ENCODE measurements at regions not wholly inside any gene's neighbourhood (a gene's known extent, or its start where the extent isn't known, plus 50 kb on each side); places are given as distances from the start of the nearest gene placed in this dataset.
A peak's percentile ranks its signal among the peaks of the same experiment; 100 is the strongest.
"Not testable (repeated sequence)": the region's sequence is repeated elsewhere in the genome, so short reads cannot be mapped to it uniquely, and the experiment has no call there.

GRCh38 chr7:114182837-114183236 lies 231.8 kb upstream of the FOXP2 start:
- DNase-seq (ENCODE audit: low read depth) = peak; percentile 4

DNA sequence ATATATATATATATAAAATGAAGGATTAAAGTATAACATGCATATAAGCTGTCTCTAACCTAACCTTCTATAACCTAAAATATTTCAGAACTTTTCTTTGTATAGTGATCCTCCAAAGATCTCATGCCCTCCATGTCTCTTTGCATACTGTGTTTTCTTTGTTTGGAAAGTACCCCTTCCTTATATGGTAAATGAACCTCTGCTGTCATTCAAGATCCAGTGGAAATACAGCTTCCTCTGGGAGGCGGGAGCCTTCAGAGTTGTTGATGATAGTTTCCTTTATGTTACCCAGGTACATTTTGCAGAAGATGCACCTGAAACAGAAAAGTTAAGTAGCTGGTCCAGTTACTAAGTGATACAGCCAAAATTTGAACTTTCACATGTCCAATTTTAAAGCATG lies 233.3 kb upstream of the FOXP2 start:
- no peak for DNase-seq (ENCODE audit: low read depth)

DNA sequence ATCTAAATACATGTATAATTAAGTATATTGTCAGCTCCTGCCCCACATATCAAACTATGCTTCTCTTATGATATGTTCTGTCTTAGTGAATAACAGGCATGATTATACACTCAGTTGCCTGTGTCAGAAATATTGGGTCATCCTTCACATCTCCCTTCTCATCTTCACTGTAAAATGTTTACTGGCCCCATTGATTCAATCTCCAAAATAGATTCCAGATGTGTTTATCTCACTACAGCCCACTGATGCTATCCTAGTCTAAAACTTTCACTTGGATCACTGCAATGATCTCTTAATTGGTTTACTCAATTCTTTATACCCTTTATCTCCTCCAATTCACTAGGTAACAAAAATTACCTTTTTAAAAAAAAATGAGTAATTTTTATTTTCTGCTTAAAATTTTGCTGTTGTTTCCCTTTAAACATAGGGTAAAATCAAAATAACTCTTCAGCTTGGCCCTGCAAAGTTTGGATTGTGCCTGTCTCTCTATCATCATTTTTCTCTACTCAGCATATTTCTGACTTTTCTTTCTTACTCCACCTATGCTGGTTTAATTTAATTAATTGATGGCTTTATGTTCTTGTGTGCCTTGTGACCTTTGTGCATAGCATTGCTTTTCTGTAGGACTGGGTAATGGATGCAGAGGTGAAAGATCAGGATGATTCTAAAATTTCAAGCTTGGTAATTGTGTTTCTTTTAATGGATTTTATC lies 233.9 kb upstream of the FOXP2 start:
- DNase-seq (ENCODE audit: low read depth) = no peak

GRCh38 chr7:114175125-114175524 lies 239.5 kb upstream of the FOXP2 start:
- no peak for DNase-seq (ENCODE audit: low read depth)

- no peak for DNase-seq (ENCODE audit: low read depth)
These were observed 241.3 kb upstream of the FOXP2 start for GRCh38 chr7:114173170-114173890.

GRCh38 chr7:114169389-114169788 lies 245.2 kb upstream of the FOXP2 start:
- DNase-seq (ENCODE audit: low read depth) = not testable (repeated sequence)

GRCh38 chr7:114160925-114161324 lies 242.1 kb upstream of the PPP1R3A start:
- DNase-seq (ENCODE audit: low read depth) = no peak

GRCh38 chr7:114158854-114159253 lies 240.0 kb upstream of the PPP1R3A start:
- DNase-seq (ENCODE audit: low read depth) = no peak

DNA sequence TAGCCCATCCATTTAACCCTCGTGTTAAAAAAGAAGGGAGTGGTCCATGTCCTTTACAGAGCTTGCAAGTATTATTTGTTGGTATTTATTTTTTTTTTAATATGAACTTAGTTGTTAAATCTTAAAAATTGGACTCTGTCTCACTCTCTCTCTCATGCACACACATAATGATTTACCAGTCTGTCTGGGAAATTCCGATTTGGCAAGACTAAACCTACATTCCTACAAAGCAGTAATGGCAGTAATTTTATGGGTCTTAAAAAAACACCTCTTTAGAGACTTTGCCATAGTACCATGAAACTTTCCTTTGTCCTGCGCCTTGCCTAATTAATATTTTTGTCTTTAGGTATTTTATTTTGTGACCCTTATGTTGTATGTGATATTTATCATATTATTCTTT lies 239.5 kb upstream of the PPP1R3A start:
- no peak for DNase-seq (ENCODE audit: low read depth)

- no peak for DNase-seq (ENCODE audit: low read depth)
These were observed 237.4 kb upstream of the PPP1R3A start for GRCh38 chr7:114156178-114156577.

- DNase-seq (ENCODE audit: low read depth) = no peak
These were observed 236.6 kb upstream of the PPP1R3A start for GRCh38 chr7:114155116-114156110.

- no peak for DNase-seq (ENCODE audit: low read depth)
These were observed 234.9 kb upstream of the PPP1R3A start for GRCh38 chr7:114153700-114154099.

- DNase-seq (ENCODE audit: low read depth) = no peak
These were observed 233.6 kb upstream of the PPP1R3A start for GRCh38 chr7:114152314-114152938.

DNA sequence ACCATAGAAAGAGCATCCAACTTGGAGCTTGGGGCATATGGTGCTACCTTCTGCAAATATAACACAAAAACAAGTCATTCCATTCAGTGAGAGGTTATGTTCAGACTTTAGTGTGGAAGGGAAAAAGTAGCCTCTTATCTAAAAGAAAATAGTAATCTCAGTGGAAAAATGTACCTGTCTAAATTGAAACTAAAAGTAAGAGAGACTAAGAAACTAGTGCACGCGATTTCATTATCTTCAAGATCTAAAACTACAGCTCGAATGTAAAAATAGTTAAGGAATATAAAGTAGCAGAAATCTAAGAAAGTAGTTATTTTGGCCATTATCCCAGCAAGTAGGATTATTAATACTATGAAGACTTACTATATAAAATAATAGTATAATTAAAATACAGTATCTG lies 233.0 kb upstream of the PPP1R3A start:
- DNase-seq (ENCODE audit: low read depth) = no peak

- DNase-seq (ENCODE audit: low read depth) = no peak
These were observed 231.9 kb upstream of the PPP1R3A start for GRCh38 chr7:114150689-114151088.

GRCh38 chr7:114148779-114149178 lies 230.0 kb upstream of the PPP1R3A start:
- DNase-seq (ENCODE audit: low read depth) = no peak

- no peak for DNase-seq (ENCODE audit: low read depth)
These were observed 222.6 kb upstream of the PPP1R3A start for GRCh38 chr7:114141415-114141814.

DNA sequence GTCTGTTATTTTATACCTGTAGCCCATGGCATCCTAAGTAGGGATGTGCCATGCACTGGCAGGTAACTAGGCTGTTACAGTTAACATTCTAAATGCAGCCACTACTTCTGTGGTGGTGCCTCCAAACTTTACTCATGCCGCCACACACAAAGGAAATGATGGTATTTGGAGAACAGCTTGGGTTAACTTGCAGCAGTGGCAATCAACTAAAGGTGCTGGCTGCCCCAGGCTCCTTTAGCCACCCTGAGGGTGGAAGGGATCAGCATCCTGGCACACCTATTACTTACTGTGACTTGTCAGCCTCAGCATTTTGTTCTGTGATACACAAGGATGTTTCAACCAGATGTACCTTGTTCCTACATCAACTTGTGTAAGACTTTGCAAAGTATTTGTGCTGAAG lies 221.8 kb upstream of the PPP1R3A start:
- no peak for DNase-seq (ENCODE audit: low read depth)

GRCh38 chr7:114139690-114140089 lies 220.9 kb upstream of the PPP1R3A start:
- DNase-seq (ENCODE audit: low read depth) = not testable (repeated sequence)

GRCh38 chr7:114138587-114138986 lies 219.8 kb upstream of the PPP1R3A start:
- DNase-seq (ENCODE audit: low read depth) = no peak

DNA sequence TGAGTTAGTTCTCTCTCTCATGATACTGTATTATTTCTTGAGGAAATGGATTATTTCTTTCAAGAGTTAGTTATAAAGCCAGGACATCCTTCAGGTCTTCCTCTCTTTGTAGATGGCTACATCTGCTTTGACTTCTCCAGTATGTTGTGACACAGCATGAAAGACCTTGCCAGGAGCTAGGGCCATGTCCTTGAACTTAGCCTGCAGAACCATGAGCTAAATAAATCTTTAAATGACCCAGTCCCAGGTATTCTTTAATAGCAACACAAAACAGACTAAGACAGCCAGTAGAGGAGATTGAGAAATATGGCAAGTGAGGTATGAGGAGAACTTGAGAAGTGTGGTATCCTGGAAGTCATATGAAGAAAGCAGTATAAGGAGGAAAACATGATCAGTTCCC lies 214.9 kb upstream of the PPP1R3A start:
- no peak for DNase-seq (ENCODE audit: low read depth)

All from myocyte (in vitro differentiated cells).